H1 (cell line): ENCODE measurements at regions not wholly inside any gene's neighbourhood (a gene's known extent, or its start where the extent isn't known, plus 50 kb on each side); places are given as distances from the start of the nearest gene placed in this dataset.

ENCODE experiments used
- CTCF ChIA-PET: fragments of 300-600 bp; sonication (Branson Sonifier 250); formaldehyde crosslinking; loops from one replicate; lab custom pipeline; 2021; ENCODE audit not compliant: partially characterized antibody; lab: Charles Lee
- POLR2A ChIA-PET: fragments of 300-600 bp; sonication (Branson Sonifier 250); formaldehyde crosslinking; loops from one replicate; lab custom pipeline; 2021; ENCODE audit warnings: inconsistent platforms; ENCODE audit not compliant: partially characterized antibody; lab: Charles Lee
- DNase-seq, 2 experiments: peaks; one replicate each; pipeline versions ENCODE4 v3.0.0 to v3.0.0-alpha.2; 2010 to 2022; ENCODE audit warnings: low spot score in 2 of 2, low read depth in 1 of 2, mixed read lengths in 1 of 2
- FAIRE-seq: peaks from 2 replicates; lab custom pipeline; 2011; peaks lifted over from hg19 to GRCh38; lab: Jason Lieb, UNC
- H2AFZ ChIP-seq: 2 replicates; pipeline ENCODE4 v1.8.1; 2012; ENCODE audit warnings: low read length, inconsistent platforms
- H2AK5ac ChIP-seq: 2 replicates; pipeline ENCODE4 v1.6.1; 2013; ENCODE audit warnings: low read depth, low read length
- H2BK120ac ChIP-seq: replicated peaks from 2 replicates; pipeline ENCODE3; 2013; ENCODE audit warnings: low read depth, low read length, inconsistent platforms
- H2BK12ac ChIP-seq: 2 replicates; pipeline ENCODE4 v1.6.1; 2013; ENCODE audit warnings: low read depth, low read length
- H2BK15ac ChIP-seq: 2 replicates; pipeline ENCODE4 v1.6.1; 2013; ENCODE audit warnings: low read length
- H2BK20ac ChIP-seq: 2 replicates; pipeline ENCODE4 v1.6.1; 2013; ENCODE audit warnings: low read length
- H2BK5ac ChIP-seq: 2 replicates; pipeline ENCODE4 v1.6.1; 2013; ENCODE audit warnings: low read depth, low read length
- H3K14ac ChIP-seq: 2 replicates; pipeline ENCODE4 v1.6.1; 2013; ENCODE audit warnings: inconsistent platforms; ENCODE audit not compliant: insufficient read length
- H3K18ac ChIP-seq: 2 replicates; pipeline ENCODE4 v1.6.1; 2013; ENCODE audit warnings: low read length; ENCODE audit errors: extremely low read depth
- H3K23ac ChIP-seq: 2 replicates; pipeline ENCODE4 v1.6.1; 2013; ENCODE audit warnings: inconsistent platforms; ENCODE audit not compliant: insufficient read length
- H3K23me2 ChIP-seq: 2 replicates; pipeline ENCODE4 v1.6.1; 2013; ENCODE audit warnings: low read depth, low read length
- H3K27ac ChIP-seq: 2 replicates; pipeline ENCODE4 v1.6.1; 2011; ENCODE audit warnings: low read depth, low read length, inconsistent platforms
- H3K27me3 ChIP-seq, 4 experiments: replicated peaks in 1 of 4; 1 replicate in 1 of 4; 2 replicates in 3 of 4; pipeline versions ENCODE4 v1.6.1 to v1.8.1; 2011 to 2013; ENCODE audit warnings: low read length in 3 of 4, mild to moderate bottlenecking in 3 of 4, inconsistent platforms in 2 of 4, mixed read lengths in 2 of 4, moderate library complexity in 1 of 4; ENCODE audit not compliant: control insufficient read depth in 3 of 4, insufficient read depth in 3 of 4; ENCODE audit errors: extremely low read depth in 1 of 4
- H3K36me3 ChIP-seq, 4 experiments: 2 replicates each; pipeline versions ENCODE4 v1.6.1 to v1.8.1; 2011 to 2013; ENCODE audit warnings: mild to moderate bottlenecking in 4 of 4, low read length in 3 of 4, moderate library complexity in 2 of 4, control low read depth in 1 of 4, inconsistent platforms in 1 of 4; ENCODE audit not compliant: insufficient read depth in 4 of 4, control insufficient read depth in 2 of 4
- H3K4ac ChIP-seq: replicated peaks from 2 replicates; pipeline ENCODE3; 2013; ENCODE audit warnings: low read length, low read depth, mixed read lengths, inconsistent platforms; ENCODE audit not compliant: insufficient read length
- H3K4me1 ChIP-seq, 4 experiments: replicated peaks in 1 of 4; 1 replicate in 1 of 4; 2 replicates in 3 of 4; pipeline versions ENCODE4 v1.6.1 to v1.8.1; 2011 to 2013; ENCODE audit warnings: low read length in 3 of 4, inconsistent platforms in 2 of 4, mixed read lengths in 1 of 4; ENCODE audit not compliant: insufficient read depth in 4 of 4, control insufficient read depth in 3 of 4
- H3K4me2 ChIP-seq, 2 experiments: 2 replicates each; pipeline versions ENCODE4 v1.6.1 to v1.8.1; 2011 to 2013; ENCODE audit warnings: low read depth in 2 of 2, low read length in 2 of 2, control low read depth in 1 of 2, inconsistent platforms in 1 of 2, mild to moderate bottlenecking in 1 of 2; ENCODE audit not compliant: insufficient read depth in 1 of 2
- H3K4me3 ChIP-seq, 4 experiments: fragments of 200-600, 300-600 bp in 1 of 4; sonication (generic), shearing (Covaris generic), sonication (Bioruptor Twin) in 1 of 4; 2 replicates each; pipeline versions ENCODE4 v1.5.1 to v1.8.1; 2011 to 2016; ENCODE audit warnings: low read length in 4 of 4, low read depth in 3 of 4, control low read depth in 2 of 4, inconsistent platforms in 2 of 4, mild to moderate bottlenecking in 2 of 4, mixed read lengths in 1 of 4, moderate library complexity in 1 of 4; ENCODE audit not compliant: insufficient read depth in 2 of 4; ENCODE audit errors: extremely low read depth in 1 of 4
- H3K56ac ChIP-seq: replicated peaks from 2 replicates; pipeline ENCODE3; 2013; ENCODE audit warnings: low read depth, mild to moderate bottlenecking, mixed read lengths, low read length, inconsistent platforms; ENCODE audit not compliant: insufficient read length
- H3K79me1 ChIP-seq: 2 replicates; pipeline ENCODE4 v1.6.1; 2013; ENCODE audit warnings: low read depth, low read length, control low read depth
- H3K79me2 ChIP-seq, 2 experiments: 2 replicates each; pipeline versions ENCODE4 v1.6.1 to v1.8.1; 2012 to 2013; ENCODE audit warnings: low read length in 2 of 2, mild to moderate bottlenecking in 2 of 2, inconsistent platforms in 1 of 2; ENCODE audit not compliant: insufficient read depth in 2 of 2, control insufficient read depth in 1 of 2
- H3K9ac ChIP-seq, 4 experiments: replicated peaks in 1 of 4; 1 replicate in 1 of 4; 2 replicates in 3 of 4; pipeline versions ENCODE4 v1.6.1 to v1.8.1; 2011 to 2013; ENCODE audit warnings: low read depth in 3 of 4, low read length in 3 of 4, control low read depth in 2 of 4, mild to moderate bottlenecking in 2 of 4, moderate library complexity in 2 of 4, inconsistent platforms in 1 of 4; ENCODE audit errors: extremely low read depth in 1 of 4
- H3K9me3 ChIP-seq, 2 experiments: 2 replicates each; pipeline versions ENCODE4 v1.6.1 to v1.8.1; 2012 to 2013; ENCODE audit warnings: mild to moderate bottlenecking in 2 of 2, moderate library complexity in 2 of 2, control low read depth in 1 of 2, inconsistent platforms in 1 of 2, low read depth in 1 of 2, low read length in 1 of 2, mixed read lengths in 1 of 2; ENCODE audit not compliant: insufficient read depth in 2 of 2
- H4K20me1 ChIP-seq, 2 experiments: replicated peaks in 1 of 2; 2 replicates each; pipeline versions ENCODE3 to v1.8.1; 2011 to 2013; ENCODE audit warnings: inconsistent platforms in 2 of 2, low read length in 2 of 2, mild to moderate bottlenecking in 1 of 2; ENCODE audit not compliant: insufficient read depth in 2 of 2, control insufficient read depth in 1 of 2
- H4K5ac ChIP-seq: 2 replicates; pipeline ENCODE4 v1.6.1; 2013; ENCODE audit warnings: low read length, low read depth, mixed read lengths, inconsistent platforms; ENCODE audit not compliant: insufficient read length
- H4K8ac ChIP-seq: 2 replicates; pipeline ENCODE4 v1.8.0; 2013; ENCODE audit warnings: mild to moderate bottlenecking, moderate library complexity, low read length, inconsistent platforms; ENCODE audit not compliant: insufficient read depth; ENCODE audit errors: extremely low read depth
- H4K91ac ChIP-seq: replicated peaks from 2 replicates; pipeline ENCODE3; 2013; ENCODE audit warnings: low read length, mixed read lengths, inconsistent platforms; ENCODE audit not compliant: insufficient read length
- CEBPB ChIP-seq: IDR thresholded peaks from 2 replicates; pipeline ENCODE4 v1.6.1; 2012; ENCODE audit warnings: low read depth, low read length
- CHD2 ChIP-seq: IDR thresholded peaks from 2 replicates; pipeline ENCODE4 v1.6.1; 2012; ENCODE audit warnings: low read length, improper control_type of control experiment
- GABPA ChIP-seq: IDR thresholded peaks from 2 replicates; pipeline ENCODE4 v1.6.1; 2011; ENCODE audit warnings: mild to moderate bottlenecking, low read length, moderate library complexity, borderline replicate concordance; ENCODE audit not compliant: insufficient read depth
- HDAC2 ChIP-seq, 2 experiments: fragments of 300-600 bp in 1 of 2; sonication (generic) in 1 of 2; IDR thresholded peaks; 2 replicates each; pipeline ENCODE4 v1.6.1; 2011 to 2012; ENCODE audit warnings: low read depth in 2 of 2, low read length in 2 of 2, mild to moderate bottlenecking in 2 of 2, moderate library complexity in 2 of 2, borderline replicate concordance in 1 of 2, inconsistent platforms in 1 of 2
- KDM1A ChIP-seq: fragments of 200-600, 300-600 bp; sonication (generic); IDR thresholded peaks from 2 replicates; pipeline ENCODE4 v1.7.1; 2016; ENCODE audit warnings: mild to moderate bottlenecking, low read length, borderline replicate concordance
- POLR2AphosphoS5 ChIP-seq: IDR thresholded peaks from 2 replicates; pipeline ENCODE4 v1.6.1; 2011; ENCODE audit warnings: low read depth, low read length
- POU5F1 ChIP-seq: IDR thresholded peaks from 2 replicates; pipeline ENCODE4 v1.6.1; 2011; ENCODE audit warnings: low read depth, mild to moderate bottlenecking, low read length, moderate library complexity
- RNF2 ChIP-seq: fragments of 200-900, 300-1000 bp; sonication (generic); IDR thresholded peaks from 2 replicates; pipeline ENCODE4 v1.7.1; 2016; ENCODE audit warnings: borderline replicate concordance, low read depth, mild to moderate bottlenecking, antibody characterized with exemption, low read length; ENCODE audit not compliant: poor library complexity, severe bottlenecking; ENCODE audit errors: missing control alignments
- SIN3A ChIP-seq, 2 experiments: IDR thresholded peaks in 1 of 2; conservative IDR thresholded peaks in 1 of 2; 2 replicates each; pipeline ENCODE4 v1.6.1; 2011 to 2012; ENCODE audit warnings: low read length in 2 of 2, improper control_type of control experiment in 1 of 2, low read depth in 1 of 2, mild to moderate bottlenecking in 1 of 2
- SIX5 ChIP-seq: IDR thresholded peaks from 2 replicates; pipeline ENCODE4 v1.6.1; 2011; ENCODE audit warnings: mild to moderate bottlenecking, low read depth, low read length
- TAF1 ChIP-seq: IDR thresholded peaks from 2 replicates; pipeline ENCODE4 v1.6.1; 2011; ENCODE audit warnings: mild to moderate bottlenecking, low read depth, low read length
- TCF12 ChIP-seq: IDR thresholded peaks from 2 replicates; pipeline ENCODE4 v1.6.1; 2011; ENCODE audit warnings: low read depth, mild to moderate bottlenecking, low read length
- WGBS, 2 experiments: shearing (Covaris generic) in 1 of 2; methylation state at CpG; one replicate each; pipeline versions ENCODE4 v1.1.6 to v1.1.7; 2013 to 2015; ENCODE audit warnings: low lambda C conversion rate in 2 of 2, mixed read lengths in 2 of 2, inconsistent platforms in 1 of 2, low coverage in 1 of 2, missing lambda C conversion rate in 1 of 2; ENCODE audit not compliant: insufficient replicate concordance in 2 of 2, insufficient coverage in 1 of 2, insufficient read length in 1 of 2; ENCODE audit errors: extremely low coverage in 1 of 2, missing lambda C conversion rate in 1 of 2; 5-methylcytosine and 5-hydroxymethylcytosine counted together
- TF ChIP-seq, protein P1 (sequence below): IDR thresholded peaks from 2 replicates; pipeline ENCODE4 v1.6.1; 2012; ENCODE audit warnings: inconsistent platforms

DNA sequence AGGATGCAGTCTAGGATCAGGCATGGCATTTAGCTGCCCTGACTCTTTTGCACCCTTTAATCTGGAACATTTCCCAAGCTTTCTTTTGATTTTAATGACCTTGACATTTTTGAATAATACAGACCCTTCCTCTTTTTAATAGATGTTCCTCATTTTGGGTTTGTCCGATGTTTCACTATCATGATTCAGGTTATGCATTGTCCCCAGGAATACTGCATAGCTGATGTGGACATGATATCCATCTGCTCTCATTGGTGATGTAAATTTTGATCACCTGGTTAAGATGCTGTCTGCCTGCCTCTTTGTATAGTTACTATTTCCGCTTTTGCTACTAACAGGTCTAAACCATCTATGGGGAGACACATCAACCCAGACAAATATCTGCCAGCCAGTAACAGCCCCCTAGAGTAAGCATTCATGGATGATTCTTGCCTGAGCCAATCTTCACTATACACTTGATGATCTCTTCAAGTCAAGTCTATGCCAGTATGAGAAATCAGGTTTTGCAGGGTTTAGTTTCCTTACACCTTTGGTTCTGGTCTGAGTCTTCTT lies 50.6 kb upstream of the ULK4 start:
- Histone ChIP-seq H3K4me1 (peaks cover 5 to 7% (median 6%) of the 10 kb centered on the region in 4 experiments; a peak in 6 of 7 replicates), H2BK120ac (no peak overlapping the region), H2BK5ac (no peak overlapping the region), H3K27me3 (peaks cover 0 to 7% (median 4%) of the 10 kb centered on the region in 4 experiments; a peak in 4 of 7 replicates), H4K8ac (no peak overlapping the region), H3K4me3 (peak overlapping the region in 3 of 4 experiments; percentile 75 to 95 (median 78); a peak in 4 of 8 replicates), H2AK5ac (no peak overlapping the region), H3K9ac (no peak overlapping the region; a peak in 1 of 7 replicates), H3K4me2 (peak overlapping the region; percentile 81 to 88), H3K14ac (no peak overlapping the region), H3K9me3 (no peaks in the 10 kb centered on the region), H3K23me2 (peaks cover 15% of the 10 kb centered on the region), H3K79me2 (peaks cover 4 to 31% of the 10 kb centered on the region in 2 experiments), H4K5ac (no peak overlapping the region), H4K20me1 (peaks cover 2 to 6% of the 10 kb centered on the region in 2 experiments), H3K36me3 (no peaks in the 10 kb centered on the region), H3K18ac (no peak overlapping the region), H3K79me1 (no peaks in the 10 kb centered on the region; the same call in 1 of the 2 replicates), H3K27ac (no peak overlapping the region), H2BK20ac (no peak overlapping the region), H3K56ac (no peak overlapping the region), H3K23ac (no peak overlapping the region), H2AFZ (0 out of 2 replicates have a peak overlapping the region, but pooled peaks have one; percentile 36), H4K91ac (no peak overlapping the region), H2BK15ac (no peak overlapping the region), H2BK12ac (no peak overlapping the region), H3K4ac (no peak overlapping the region)
- ChIA-PET CTCF (interaction anchor here (0.6 to 6.1 kb wide), 7 partner anchors 9 to 87 kb away, joined by 3 to 42 read pairs (median 5); no protein-coding TSS in a partner anchor), POLR2A (interaction anchor here (0.6 to 1.0 kb wide), 5 partner anchors 9 to 58 kb away, joined by 3 to 4 read pairs (median 3); no protein-coding TSS in a partner anchor)
- no peak for DNase-seq
- WGBS, 2 experiments: 90% methylated on average over 2 of the region's 2 CpGs; no CpG with 5 or more reads in 1 of the 2 experiments
- no peak for FAIRE-seq
- TF ChIP-seq GABPA: no peak
- TF ChIP-seq RNF2: no peak
- TF ChIP-seq SIN3A (conservative IDR thresholded peaks at IDR 0.05 in 1 of 2, IDR thresholded peaks at IDR 0.05 in 1 of 2; ENCODE audit: low read depth in 1 of 2, low read length in 2 of 2): no peak
- no peak for TF ChIP-seq POLR2AphosphoS5
- no peak for TF ChIP-seq HDAC2 (IDR thresholded peaks at IDR 0.05; ENCODE audit: borderline replicate concordance in 1 of 2, low read depth in 2 of 2, low read length in 2 of 2)
- TF ChIP-seq KDM1A: no peak
- TF ChIP-seq CEBPB: no peak
- TF ChIP-seq TAF1: no peak
- TF ChIP-seq POU5F1: no peak
- no peak for TF ChIP-seq CHD2
- TF ChIP-seq TCF12: no peak
- TF ChIP-seq SIX5: no peak
- TF ChIP-seq, protein P1, sequence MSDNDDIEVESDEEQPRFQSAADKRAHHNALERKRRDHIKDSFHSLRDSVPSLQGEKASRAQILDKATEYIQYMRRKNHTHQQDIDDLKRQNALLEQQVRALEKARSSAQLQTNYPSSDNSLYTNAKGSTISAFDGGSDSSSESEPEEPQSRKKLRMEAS: no peak
